Nephron (organoid): ENCODE measurements at regions not wholly inside any gene's neighbourhood (a gene's known extent, or its start where the extent isn't known, plus 50 kb on each side); places are given as distances from the start of the nearest gene placed in this dataset.

ENCODE experiments used
- H3K27ac Mint-ChIP-seq, 3 experiments: 2 replicates each; pipeline ENCODE4 v1.8.0; 2020; ENCODE audit warnings: mixed read lengths in 3 of 3, mild to moderate bottlenecking in 2 of 3, moderate library complexity in 1 of 3
- H3K27me3 Mint-ChIP-seq: 2 replicates; pipeline ENCODE4 v1.8.0; 2021; ENCODE audit warnings: low read depth, mild to moderate bottlenecking, moderate library complexity, mixed read lengths
- H3K36me3 Mint-ChIP-seq: 2 replicates; pipeline ENCODE4 v1.8.0; 2020; ENCODE audit warnings: low read depth, mixed read lengths
- H3K4me1 Mint-ChIP-seq: 2 replicates; pipeline ENCODE4 v1.8.0; 2020; ENCODE audit warnings: mixed read lengths
- H3K4me3 Mint-ChIP-seq, 3 experiments: 2 replicates each; pipeline ENCODE4 v1.8.0; 2020; ENCODE audit warnings: mild to moderate bottlenecking in 3 of 3, mixed read lengths in 3 of 3, moderate library complexity in 2 of 3
- H3K9me3 Mint-ChIP-seq: 2 replicates; pipeline ENCODE4 v1.8.0; 2020; ENCODE audit warnings: mixed read lengths
- TF ChIP-seq, protein P1 (sequence below), 3 experiments: fragments of 200-600 bp; sonication (generic); IDR thresholded peaks; one replicate each; pipeline ENCODE4 v1.5.0; 2021; ENCODE audit warnings: antibody characterized with exemption in 3 of 3; ENCODE audit not compliant: unreplicated experiment in 3 of 3

DNA sequence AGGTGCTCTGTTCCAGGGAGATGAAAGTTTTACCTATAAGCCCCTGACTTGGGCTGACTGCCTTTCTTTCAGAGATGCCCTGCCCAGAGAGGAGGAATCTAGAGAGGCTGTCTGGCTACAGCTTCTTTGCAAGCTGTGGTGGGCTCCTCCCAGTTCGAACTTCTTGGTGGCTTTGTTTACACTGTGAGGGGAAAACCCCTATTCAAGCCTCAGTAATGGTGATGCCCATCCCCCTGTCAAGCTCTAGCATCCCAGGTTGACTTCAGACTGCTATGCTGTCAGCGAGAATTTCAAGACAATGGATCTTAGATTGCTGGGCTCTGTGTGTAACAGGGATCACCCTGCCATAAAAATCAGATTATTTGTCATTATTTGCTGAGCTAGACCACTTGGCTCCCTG is 377.6 kb downstream of the FLRT2 start:
- TF ChIP-seq, protein P1, sequence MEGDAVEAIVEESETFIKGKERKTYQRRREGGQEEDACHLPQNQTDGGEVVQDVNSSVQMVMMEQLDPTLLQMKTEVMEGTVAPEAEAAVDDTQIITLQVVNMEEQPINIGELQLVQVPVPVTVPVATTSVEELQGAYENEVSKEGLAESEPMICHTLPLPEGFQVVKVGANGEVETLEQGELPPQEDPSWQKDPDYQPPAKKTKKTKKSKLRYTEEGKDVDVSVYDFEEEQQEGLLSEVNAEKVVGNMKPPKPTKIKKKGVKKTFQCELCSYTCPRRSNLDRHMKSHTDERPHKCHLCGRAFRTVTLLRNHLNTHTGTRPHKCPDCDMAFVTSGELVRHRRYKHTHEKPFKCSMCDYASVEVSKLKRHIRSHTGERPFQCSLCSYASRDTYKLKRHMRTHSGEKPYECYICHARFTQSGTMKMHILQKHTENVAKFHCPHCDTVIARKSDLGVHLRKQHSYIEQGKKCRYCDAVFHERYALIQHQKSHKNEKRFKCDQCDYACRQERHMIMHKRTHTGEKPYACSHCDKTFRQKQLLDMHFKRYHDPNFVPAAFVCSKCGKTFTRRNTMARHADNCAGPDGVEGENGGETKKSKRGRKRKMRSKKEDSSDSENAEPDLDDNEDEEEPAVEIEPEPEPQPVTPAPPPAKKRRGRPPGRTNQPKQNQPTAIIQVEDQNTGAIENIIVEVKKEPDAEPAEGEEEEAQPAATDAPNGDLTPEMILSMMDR (IDR thresholded peaks at IDR 0.05; ENCODE audit: unreplicated experiment in 3 of 3) = no peak
- Mint-ChIP-seq H3K4me3 (no peak overlapping the region), H3K36me3 (no peaks in the 10 kb centered on the region), H3K4me1 (peaks cover 15% of the 10 kb centered on the region), H3K9me3 (peaks cover 12% of the 10 kb centered on the region), H3K27me3 (no peaks in the 10 kb centered on the region), H3K27ac (no peak overlapping the region)

DNA sequence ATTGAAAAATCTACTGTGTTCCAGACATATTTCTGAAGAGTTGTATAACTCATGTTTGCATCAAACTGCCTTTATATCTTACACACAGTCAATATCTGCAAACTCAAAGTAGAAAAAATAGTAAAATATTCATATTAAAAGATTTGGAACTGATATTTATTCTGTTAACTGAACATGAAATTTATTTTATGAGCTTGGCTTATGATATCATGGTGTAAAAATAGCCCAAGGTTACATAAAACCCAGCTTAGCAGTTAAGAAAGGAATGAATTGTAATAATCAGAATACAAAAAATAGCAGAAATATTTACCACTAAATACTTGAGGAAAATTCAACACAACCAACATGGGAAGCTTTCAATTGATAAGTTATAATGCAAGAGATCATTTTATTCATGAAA is 367.9 kb downstream of the FLRT2 start:
- Mint-ChIP-seq H3K4me1 (no peaks in the 10 kb centered on the region), H3K27me3 (no peaks in the 10 kb centered on the region), H3K9me3 (peaks cover 5% of the 10 kb centered on the region), H3K4me3 (no peak overlapping the region), H3K27ac (no peak overlapping the region), H3K36me3 (no peaks in the 10 kb centered on the region)
- TF ChIP-seq, protein P1 (IDR thresholded peaks at IDR 0.05; ENCODE audit: unreplicated experiment in 3 of 3) = no peak

DNA sequence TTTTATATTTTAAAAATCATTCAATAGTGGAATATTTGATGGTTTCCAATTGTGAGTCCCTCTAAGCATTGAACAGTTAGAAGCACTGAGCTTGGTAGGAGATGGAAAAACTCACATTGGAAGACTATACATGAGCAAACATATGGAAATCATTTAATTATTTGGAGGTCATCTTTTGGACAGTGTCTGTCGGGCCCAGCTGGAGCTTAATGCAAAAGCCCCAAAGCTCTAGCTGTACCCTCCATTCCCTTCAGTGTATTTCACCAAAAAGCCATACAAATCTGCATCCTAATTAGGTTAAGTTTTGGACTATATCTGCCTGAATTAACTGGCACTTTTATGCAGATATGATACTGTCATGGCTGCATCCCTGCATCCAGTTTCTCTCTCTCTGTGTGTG is 365.7 kb downstream of the FLRT2 start:
- TF ChIP-seq, protein P1 (IDR thresholded peaks at IDR 0.05; ENCODE audit: unreplicated experiment in 3 of 3) = no peak
- no peaks in the 10 kb centered on the region for H3K36me3 Mint-ChIP-seq
- peaks cover 3% of the 10 kb centered on the region for H3K9me3 Mint-ChIP-seq
- H3K4me1 Mint-ChIP-seq = peaks cover 4% of the 10 kb centered on the region
- H3K4me3 Mint-ChIP-seq = no peak overlapping the region
- H3K27ac Mint-ChIP-seq = no peak overlapping the region
- no peaks in the 10 kb centered on the region for H3K27me3 Mint-ChIP-seq

DNA sequence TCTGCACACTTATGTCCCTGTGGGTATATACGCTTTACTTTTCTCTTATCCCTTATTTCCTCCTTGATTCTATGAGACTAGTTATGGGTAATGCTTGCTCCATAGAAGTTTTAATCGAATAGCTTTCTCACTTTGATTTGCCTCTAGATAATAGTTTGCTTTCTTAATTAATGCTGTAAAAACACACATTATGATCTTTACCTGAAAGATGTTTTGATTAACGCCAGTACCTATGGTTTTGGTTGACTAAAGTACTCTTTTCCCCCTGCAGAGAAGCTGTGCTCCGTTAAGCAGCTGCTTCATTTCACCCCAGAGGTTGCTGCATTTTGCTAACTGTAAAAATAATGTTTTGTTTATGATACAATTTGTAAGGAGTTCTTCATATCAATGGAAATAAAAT is 362.3 kb downstream of the FLRT2 start:
- H3K9me3 Mint-ChIP-seq = peaks cover 3% of the 10 kb centered on the region
- TF ChIP-seq, protein P1 (IDR thresholded peaks at IDR 0.05; ENCODE audit: unreplicated experiment in 3 of 3) = no peak

DNA sequence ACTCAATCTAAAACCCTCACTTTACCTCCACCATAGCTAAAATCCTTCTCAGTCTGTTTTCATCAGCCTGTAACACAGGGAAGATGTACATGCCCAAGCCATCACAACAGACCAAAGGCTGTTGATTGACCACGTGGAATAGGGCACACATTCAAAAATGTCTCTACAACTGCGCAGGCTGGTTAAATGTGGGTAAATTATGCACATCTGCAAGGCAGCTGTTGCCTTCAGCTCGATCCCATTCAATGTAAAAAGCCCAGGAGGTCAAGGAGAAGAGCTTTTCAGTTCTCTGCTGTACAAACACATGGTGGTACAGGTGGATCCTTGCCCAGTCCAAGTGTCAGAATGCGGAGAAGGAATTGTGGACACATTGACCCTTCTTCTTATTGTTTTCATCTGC is 354.0 kb downstream of the FLRT2 start:
- H3K27me3 Mint-ChIP-seq = no peaks in the 10 kb centered on the region
- H3K27ac Mint-ChIP-seq = peak overlapping the region; percentile 3 to 37 (median 14)
- TF ChIP-seq, protein P1 (IDR thresholded peaks at IDR 0.05; ENCODE audit: unreplicated experiment in 3 of 3) = no peak
- no peaks in the 10 kb centered on the region for H3K9me3 Mint-ChIP-seq
- peaks cover 10% of the 10 kb centered on the region for H3K4me1 Mint-ChIP-seq
- no peak overlapping the region for H3K4me3 Mint-ChIP-seq
- no peaks in the 10 kb centered on the region for H3K36me3 Mint-ChIP-seq

More for the DNA sequence above, 362.3 kb downstream of the FLRT2 start:
- Mint-ChIP-seq H3K27me3 (no peaks in the 10 kb centered on the region), H3K4me3 (no peak overlapping the region), H3K36me3 (no peaks in the 10 kb centered on the region), H3K27ac (peak overlapping the region; percentile 53 to 71 (median 55)), H3K4me1 (peaks cover 4% of the 10 kb centered on the region)

DNA sequence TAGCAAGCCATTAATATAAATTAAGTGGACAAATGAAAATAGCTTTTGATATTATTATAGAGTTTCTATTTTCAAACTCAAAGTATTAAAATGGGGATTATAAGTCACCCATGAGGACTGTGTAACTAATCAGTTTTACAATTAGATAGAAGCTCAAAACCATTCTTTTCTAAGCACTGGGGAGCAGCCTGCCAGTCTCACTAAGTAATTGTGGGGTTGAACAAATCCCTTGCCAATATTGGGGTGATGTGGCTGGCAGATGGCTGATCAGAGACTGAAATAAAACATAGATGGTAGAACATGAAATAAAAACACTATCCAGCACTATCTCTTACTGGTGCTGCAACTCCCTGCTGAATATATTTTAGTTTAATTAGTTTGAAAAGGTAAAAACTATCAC is 353.2 kb downstream of the FLRT2 start:
- Mint-ChIP-seq H3K9me3 (no peaks in the 10 kb centered on the region), H3K27ac (no peak overlapping the region), H3K36me3 (no peaks in the 10 kb centered on the region), H3K4me3 (no peak overlapping the region), H3K27me3 (no peaks in the 10 kb centered on the region), H3K4me1 (peaks cover 10% of the 10 kb centered on the region)
- TF ChIP-seq, protein P1 (IDR thresholded peaks at IDR 0.05; ENCODE audit: unreplicated experiment in 3 of 3) = no peak
